ENCODE measurements at regions not wholly inside any gene's neighbourhood (a gene's known extent, or its start where the extent isn't known, plus 50 kb on each side); places are given as distances from the start of the nearest gene placed in this dataset.

DNA sequence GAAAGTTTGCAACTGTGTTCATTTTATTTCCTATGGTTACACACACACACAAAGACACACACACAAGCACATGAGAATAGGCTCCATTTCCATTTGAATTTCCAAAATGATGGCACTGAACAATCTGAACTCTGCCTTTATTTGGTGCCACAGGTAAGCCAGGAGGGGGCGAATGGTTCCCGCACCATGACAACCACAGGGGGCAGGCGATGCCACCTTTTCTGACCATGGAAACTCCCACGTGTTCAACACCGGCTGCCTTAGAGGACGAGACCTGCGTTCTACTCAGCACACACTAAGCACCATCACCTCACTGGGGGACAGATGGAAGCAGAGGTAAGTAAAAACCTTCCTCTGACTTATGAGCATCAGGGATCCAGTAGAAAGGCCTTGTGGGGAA lies 212.6 kb upstream of the TSPY4 start:
- TF ChIP-seq CTCF (IDR thresholded peaks at IDR 0.05): no peak
- TF ChIP-seq POLR2A (IDR thresholded peaks at IDR 0.05): no peak
